H9 (cell line): ENCODE measurements at regions not wholly inside any gene's neighbourhood (a gene's known extent, or its start where the extent isn't known, plus 50 kb on each side); places are given as distances from the start of the nearest gene placed in this dataset.

ENCODE experiments used
- DNase-seq: peaks from one replicate; pipeline ENCODE4 v3.0.0-alpha.2; 2017
- H2AFZ ChIP-seq: one replicate; pipeline ENCODE4 v1.6.1; 2013; ENCODE audit warnings: mild to moderate bottlenecking, low read length, control low read depth, moderate library complexity
- H2AK5ac ChIP-seq: 2 replicates; pipeline ENCODE4 v1.6.1; 2013; ENCODE audit warnings: low read length, control low read depth, mixed read lengths; ENCODE audit not compliant: insufficient read length
- H2BK120ac ChIP-seq: one replicate; pipeline ENCODE4 v1.6.1; 2013; ENCODE audit warnings: low read depth, mild to moderate bottlenecking, low read length, control low read depth, inconsistent platforms; ENCODE audit not compliant: poor library complexity, severe bottlenecking
- H2BK12ac ChIP-seq: 2 replicates; pipeline ENCODE4 v1.6.1; 2013; ENCODE audit warnings: low read length, control low read depth, mixed read lengths, low read depth; ENCODE audit not compliant: insufficient read length
- H2BK15ac ChIP-seq: 2 replicates; pipeline ENCODE4 v1.6.1; 2013; ENCODE audit warnings: low read depth, low read length, control low read depth
- H2BK20ac ChIP-seq: one replicate; pipeline ENCODE4 v1.6.1; 2013; ENCODE audit warnings: low read depth, mild to moderate bottlenecking, low read length, control low read depth, inconsistent platforms; ENCODE audit not compliant: poor library complexity, severe bottlenecking
- H2BK5ac ChIP-seq: 2 replicates; pipeline ENCODE4 v1.6.1; 2013; ENCODE audit warnings: low read length, control low read depth, mixed read lengths; ENCODE audit not compliant: insufficient read length
- H3K14ac ChIP-seq: 2 replicates; pipeline ENCODE4 v1.6.1; 2013; ENCODE audit warnings: low read length, control low read depth; ENCODE audit not compliant: insufficient read depth
- H3K18ac ChIP-seq: 2 replicates; pipeline ENCODE4 v1.6.1; 2013; ENCODE audit warnings: low read depth, mild to moderate bottlenecking, mixed read lengths, low read length, control low read depth; ENCODE audit not compliant: insufficient read length
- H3K23ac ChIP-seq: 2 replicates; pipeline ENCODE4 v1.6.1; 2013; ENCODE audit warnings: low read length, control low read depth, mixed read lengths, low read depth; ENCODE audit not compliant: insufficient read length
- H3K23me2 ChIP-seq: 2 replicates; pipeline ENCODE4 v1.6.1; 2013; ENCODE audit warnings: low read depth, mild to moderate bottlenecking, mixed read lengths, low read length, control low read depth; ENCODE audit not compliant: insufficient read length, poor library complexity, severe bottlenecking
- H3K27ac ChIP-seq: 2 replicates; pipeline ENCODE4 v1.5.1; 2013; ENCODE audit warnings: low read length, control low read depth, mixed read lengths, low read depth; ENCODE audit not compliant: insufficient read length
- H3K27me3 ChIP-seq: 2 replicates; pipeline ENCODE4 v1.6.1; 2013; ENCODE audit warnings: low read length, control low read depth, inconsistent platforms; ENCODE audit not compliant: insufficient read depth
- H3K4ac ChIP-seq: 2 replicates; pipeline ENCODE4 v1.6.1; 2013; ENCODE audit warnings: low read depth, mild to moderate bottlenecking, control low read depth, inconsistent platforms, low read length, moderate library complexity
- H3K4me1 ChIP-seq: 2 replicates; pipeline ENCODE4 v1.6.1; 2013; ENCODE audit warnings: low read length, control low read depth, inconsistent platforms; ENCODE audit not compliant: insufficient read depth
- H3K4me2 ChIP-seq: 2 replicates; pipeline ENCODE4 v1.6.1; 2013; ENCODE audit warnings: low read length, control low read depth, mixed read lengths; ENCODE audit not compliant: insufficient read length, insufficient read depth
- H3K56ac ChIP-seq: 2 replicates; pipeline ENCODE4 v1.6.1; 2013; ENCODE audit warnings: low read depth, mild to moderate bottlenecking, mixed read lengths, low read length, control low read depth; ENCODE audit not compliant: insufficient read length
- H3K79me1 ChIP-seq: 2 replicates; pipeline ENCODE4 v1.6.1; 2013; ENCODE audit warnings: low read depth, mild to moderate bottlenecking, moderate library complexity, low read length, control low read depth, inconsistent platforms; ENCODE audit not compliant: insufficient read depth, poor library complexity, severe bottlenecking
- H3K79me2 ChIP-seq: 2 replicates; pipeline ENCODE4 v1.6.1; 2013; ENCODE audit warnings: low read length, control low read depth, inconsistent platforms; ENCODE audit not compliant: insufficient read depth
- H3K9ac ChIP-seq: 2 replicates; pipeline ENCODE4 v1.6.1; 2013; ENCODE audit warnings: low read length, control low read depth, mixed read lengths; ENCODE audit not compliant: insufficient read length; ENCODE audit errors: extremely low read depth
- H3K9me3 ChIP-seq: one replicate; pipeline ENCODE4 v1.6.1; 2013; ENCODE audit warnings: low read depth, low read length, inconsistent platforms; ENCODE audit not compliant: control insufficient read depth
- H3T11ph ChIP-seq: one replicate; pipeline ENCODE4 v1.6.1; 2013; ENCODE audit warnings: mild to moderate bottlenecking, low read length, control low read depth, inconsistent platforms
- H4K20me1 ChIP-seq: one replicate; pipeline ENCODE4 v1.6.1; 2013; ENCODE audit not compliant: control insufficient read depth, insufficient read length, insufficient read depth
- H4K5ac ChIP-seq: 2 replicates; pipeline ENCODE4 v1.6.1; 2013; ENCODE audit warnings: low read depth, mild to moderate bottlenecking, mixed read lengths, low read length, control low read depth; ENCODE audit not compliant: insufficient read length
- H4K8ac ChIP-seq: replicated peaks from 2 replicates; pipeline ENCODE4 v1.6.1; 2013; ENCODE audit warnings: low read length, control low read depth, mixed read lengths, low read depth; ENCODE audit not compliant: insufficient read length
- H4K91ac ChIP-seq: 2 replicates; pipeline ENCODE4 v1.6.1; 2013; ENCODE audit warnings: low read depth, mild to moderate bottlenecking, moderate library complexity, mixed read lengths, low read length, control low read depth; ENCODE audit not compliant: insufficient read length
- H3K27ac Mint-ChIP-seq, 3 experiments: 2 replicates in 2 of 3; 3 replicates in 1 of 3; pipeline ENCODE4 v1.8.0; 2020 to 2021; ENCODE audit warnings: mixed read lengths in 3 of 3, mild to moderate bottlenecking in 1 of 3, moderate library complexity in 1 of 3
- H3K27me3 Mint-ChIP-seq: 2 replicates; pipeline ENCODE4 v1.8.0; 2021; ENCODE audit warnings: low read depth, mild to moderate bottlenecking, moderate library complexity, mixed read lengths
- H3K36me3 Mint-ChIP-seq, 3 experiments: 2 replicates in 2 of 3; 3 replicates in 1 of 3; pipeline ENCODE4 v1.8.0; 2020 to 2021; ENCODE audit warnings: low read depth in 3 of 3, mixed read lengths in 3 of 3; ENCODE audit not compliant: insufficient read depth in 1 of 3
- H3K4me1 Mint-ChIP-seq, 2 experiments: 2 replicates each; pipeline ENCODE4 v1.8.0; 2020; ENCODE audit warnings: mixed read lengths in 2 of 2
- H3K4me3 Mint-ChIP-seq, 2 experiments: 2 replicates in 1 of 2; 3 replicates in 1 of 2; pipeline ENCODE4 v1.8.0; 2020 to 2021; ENCODE audit warnings: mild to moderate bottlenecking in 2 of 2, mixed read lengths in 2 of 2, moderate library complexity in 1 of 2
- H3K9me3 Mint-ChIP-seq, 2 experiments: 2 replicates in 1 of 2; 3 replicates in 1 of 2; pipeline ENCODE4 v1.8.0; 2020; ENCODE audit warnings: mild to moderate bottlenecking in 2 of 2, mixed read lengths in 2 of 2, moderate library complexity in 1 of 2
- CTCF ChIP-seq: fragments of 200-600 bp; sonication (generic); conservative IDR thresholded peaks from 3 replicates; pipeline ENCODE4 v1.8.0; 2021; ENCODE audit warnings: antibody characterized with exemption, mild to moderate bottlenecking
- WGBS: extraction: QIAGEN DNeasy Blood & Tissue Kit; methylation state at CpG from one replicate; pipeline ENCODE4 v1.1.7; 2013; ENCODE audit warnings: missing lambda C conversion rate, low lambda C conversion rate, mixed read lengths; ENCODE audit not compliant: insufficient read length; ENCODE audit errors: extremely low coverage; 5-methylcytosine and 5-hydroxymethylcytosine counted together

GRCh38 chr2:118774458-118775133 is 72.9 kb downstream of the EN1 start:
- Histone ChIP-seq H3K27me3 (peaks cover 2% of the 10 kb centered on the region; the same call in 1 of the 2 replicates), H3K14ac (no peak overlapping the region), H2AFZ (no peak overlapping the region), H3K79me2 (no peaks in the 10 kb centered on the region), H3K56ac (no peak overlapping the region), H2AK5ac (no peak overlapping the region), H4K91ac (no peak overlapping the region), H4K5ac (no peak overlapping the region), H3K4ac (no peak overlapping the region), H4K20me1 (no peaks in the 10 kb centered on the region), H3K79me1 (no peaks in the 10 kb centered on the region), H3K9ac (peak overlapping the region; percentile 9), H3K18ac (no peak overlapping the region), H3K23ac (no peak overlapping the region), H3K9me3 (no peaks in the 10 kb centered on the region), H4K8ac (no peak overlapping the region), H3K4me2 (peak overlapping the region; percentile 95), H3K27ac (no peak overlapping the region), H2BK20ac (no peak overlapping the region), H3K4me1 (no peaks in the 10 kb centered on the region), H2BK5ac (no peak overlapping the region), H3K23me2 (peaks cover 6% of the 10 kb centered on the region), H2BK12ac (no peak overlapping the region), H2BK15ac (no peak overlapping the region), H2BK120ac (no peak overlapping the region), H3T11ph (no peak overlapping the region)
- WGBS = no CpG with 5 or more reads among the region's 45 CpGs
- no peaks in the 10 kb centered on the region for H3K36me3 Mint-ChIP-seq
- H3K4me1 Mint-ChIP-seq = peaks cover 5 to 11% of the 10 kb centered on the region in 2 experiments
- peaks cover 0 to 1% of the 10 kb centered on the region in 2 experiments; a peak in 1 of 5 replicates for H3K9me3 Mint-ChIP-seq
- no peak overlapping the region for H3K27ac Mint-ChIP-seq
- peaks cover 82% of the 10 kb centered on the region for H3K27me3 Mint-ChIP-seq
- peak overlapping the region; percentile 60 to 78 for H3K4me3 Mint-ChIP-seq
- TF ChIP-seq CTCF = no peak
- DNase-seq = peak; percentile 75
